HG03045 (cell line): ENCODE measurements at regions not wholly inside any gene's neighbourhood (a gene's known extent, or its start where the extent isn't known, plus 50 kb on each side); places are given as distances from the start of the nearest gene placed in this dataset.
A peak's percentile ranks its signal among the peaks of the same experiment; 100 is the strongest.

Experiments
- ATAC-seq: cut with Tn5 transposase; IDR thresholded peaks from one replicate; pipeline ENCODE4 v1.9.1; 2021; ENCODE audit warnings: mild to moderate bottlenecking, moderate library complexity; ENCODE audit not compliant: unreplicated experiment

GRCh38 chrX:40171513-40172400, 74.0 kb upstream of the BCOR start:
- no peak for ATAC-seq

DNA sequence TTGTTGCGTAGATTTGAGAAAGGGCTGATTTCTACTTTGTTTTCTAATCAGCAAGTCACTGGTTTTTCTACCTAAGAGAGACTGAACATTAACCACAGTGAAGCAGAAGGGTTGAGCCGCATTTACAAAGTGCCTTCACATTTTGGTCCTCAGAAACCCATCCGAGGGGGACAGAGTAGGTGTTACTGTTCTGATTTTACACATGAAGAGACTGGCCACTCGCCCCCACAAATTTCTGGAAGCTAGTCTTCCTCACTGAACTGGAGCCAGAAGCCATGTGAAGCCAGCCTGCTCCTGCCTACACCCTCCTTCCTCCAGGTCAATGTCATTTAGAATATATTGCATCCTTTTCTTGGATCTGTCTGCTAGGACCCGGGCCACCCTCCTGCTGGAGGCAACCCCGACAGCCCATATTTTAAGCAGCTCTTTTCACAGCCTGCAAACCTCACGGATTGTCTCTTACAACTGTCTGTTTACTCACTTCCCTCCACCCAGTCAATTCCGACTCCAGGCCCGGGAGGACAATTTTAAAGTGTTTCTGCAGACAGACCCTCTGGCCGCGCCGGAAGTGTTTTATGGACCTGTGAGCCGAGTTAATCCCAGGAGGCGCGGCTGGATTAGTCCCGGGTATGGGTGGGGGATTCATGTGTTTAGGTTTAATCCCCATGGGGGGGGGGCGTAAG, 73.2 kb upstream of the BCOR start:
- no peak for ATAC-seq

DNA sequence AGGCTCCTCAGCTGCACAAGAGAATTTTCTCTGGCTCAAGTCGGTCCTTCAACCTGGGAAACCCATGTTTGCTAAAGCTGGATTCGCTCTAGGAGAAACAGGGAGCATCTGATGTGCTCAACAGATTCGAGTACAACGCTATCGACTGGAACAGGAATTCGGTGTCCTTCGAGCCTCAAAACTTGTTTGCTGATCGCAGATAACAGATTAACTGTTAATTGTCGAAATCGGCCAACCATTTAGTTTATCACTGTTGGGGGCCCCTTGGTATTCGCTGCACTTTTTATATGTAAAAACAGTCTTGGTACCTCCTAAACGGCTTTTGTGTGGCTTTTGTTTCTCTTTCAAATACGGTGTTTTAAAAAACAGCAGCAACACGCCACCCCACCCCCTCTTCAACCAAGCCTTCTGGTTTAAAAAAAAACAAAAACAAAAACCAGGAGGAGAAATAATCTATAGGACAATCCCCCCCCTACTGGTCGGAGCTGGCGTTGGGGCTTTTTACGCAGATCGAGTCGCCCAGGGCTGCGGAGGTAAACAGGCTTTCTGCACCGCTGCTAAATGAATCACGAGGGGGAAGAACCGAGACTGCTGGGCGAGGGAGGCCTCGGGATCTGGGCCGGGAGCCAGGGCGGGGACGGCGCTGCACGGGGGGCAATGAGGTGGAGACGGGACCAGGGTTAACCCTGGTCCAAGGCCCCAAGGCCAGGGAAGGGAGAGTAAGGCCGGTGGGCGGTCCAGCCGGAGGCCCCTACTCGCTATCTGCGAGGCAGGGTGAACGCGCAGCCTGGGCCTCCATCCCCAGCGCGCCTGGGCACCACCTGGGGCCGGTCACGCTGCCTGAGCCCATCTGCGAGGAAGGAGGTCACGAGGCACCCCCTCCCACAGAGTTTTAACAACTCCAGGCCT, 71.7 kb upstream of the BCOR start:
- ATAC-seq = peak; percentile 46

DNA sequence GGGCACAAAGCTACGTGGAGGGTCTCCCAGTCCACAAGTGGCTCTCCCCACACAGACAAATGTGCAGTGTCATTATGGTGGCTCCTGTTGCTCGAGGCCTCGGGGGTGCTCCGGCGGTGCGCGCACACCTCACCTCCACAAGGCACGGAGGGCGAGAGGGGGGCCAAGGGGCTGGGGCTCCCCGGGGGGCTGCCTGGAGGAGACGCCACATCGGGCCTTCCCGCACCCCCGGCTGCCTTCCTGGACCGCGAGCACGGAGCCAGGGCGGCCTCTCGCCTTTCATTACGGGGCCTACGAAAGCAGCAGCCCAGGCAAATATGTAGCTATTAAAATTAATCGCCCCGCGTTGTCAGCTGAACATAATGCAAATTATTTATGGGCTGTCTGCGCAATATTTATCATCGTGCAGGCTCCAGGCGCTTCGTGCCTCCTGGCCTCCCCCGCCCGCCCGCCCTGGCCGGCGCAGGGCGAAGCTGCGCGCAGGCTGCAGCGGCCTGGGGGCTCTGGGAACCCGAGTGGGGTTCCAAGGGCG, 70.8 kb upstream of the BCOR start:
- ATAC-seq = no peak

- ATAC-seq = no peak
Observed at GRCh38 chrX:40167850-40168479, 70.2 kb upstream of the BCOR start.

DNA sequence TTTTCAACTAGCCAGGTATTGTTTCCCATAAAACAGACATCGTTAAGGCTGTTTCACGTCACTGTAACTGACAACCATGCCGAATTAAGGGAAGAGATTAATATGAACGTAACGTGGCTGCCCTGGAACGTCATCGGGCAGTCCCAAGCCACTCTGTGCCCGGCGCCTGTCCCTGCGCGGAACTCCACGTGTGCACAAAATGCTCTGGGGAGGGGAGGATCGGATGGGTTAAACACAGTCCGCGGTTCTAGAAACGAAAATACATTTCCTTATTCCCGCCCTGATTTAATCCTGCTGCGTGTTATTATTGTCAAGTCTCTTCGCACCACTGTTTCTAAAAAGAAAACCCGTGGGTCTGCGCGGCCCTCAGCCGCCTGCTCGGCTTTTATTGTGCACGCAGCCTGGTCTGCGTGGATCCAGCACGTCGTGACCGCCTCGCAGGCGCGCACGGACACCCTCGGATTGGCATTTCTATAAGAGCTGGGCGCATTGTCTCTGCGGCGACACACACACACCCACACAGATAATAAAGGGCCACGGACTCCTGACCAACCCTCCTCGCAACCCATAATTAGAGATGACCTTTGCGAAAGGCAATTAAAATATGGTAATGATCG, 69.6 kb upstream of the BCOR start:
- ATAC-seq = no peak

DNA sequence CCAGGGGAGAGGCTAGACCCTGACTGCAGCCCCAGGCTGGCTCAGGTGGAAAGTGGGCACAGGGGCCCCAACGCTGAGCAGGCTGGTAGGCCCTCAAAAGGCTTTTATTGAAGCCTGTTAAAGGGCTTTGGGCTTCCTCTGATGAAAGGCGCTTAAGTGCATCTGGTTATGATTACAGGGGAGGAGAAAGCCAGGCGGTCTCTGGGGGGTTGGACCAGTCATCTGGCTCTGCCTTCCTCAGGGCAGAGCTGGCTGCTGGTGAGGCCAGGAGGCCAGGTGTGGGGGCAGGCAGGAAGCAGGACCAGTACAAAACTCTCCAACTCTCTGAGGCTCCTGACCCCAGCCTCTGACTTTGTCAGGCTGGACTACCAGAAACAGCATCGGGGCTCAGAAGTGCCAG, 68.8 kb upstream of the BCOR start:
- no peak for ATAC-seq

GRCh38 chrX:40165861-40166260, 68.1 kb upstream of the BCOR start:
- ATAC-seq = no peak

GRCh38 chrX:40165206-40165605, 67.4 kb upstream of the BCOR start:
- ATAC-seq = no peak

GRCh38 chrX:40164751-40165150, 67.0 kb upstream of the BCOR start:
- ATAC-seq = no peak

DNA sequence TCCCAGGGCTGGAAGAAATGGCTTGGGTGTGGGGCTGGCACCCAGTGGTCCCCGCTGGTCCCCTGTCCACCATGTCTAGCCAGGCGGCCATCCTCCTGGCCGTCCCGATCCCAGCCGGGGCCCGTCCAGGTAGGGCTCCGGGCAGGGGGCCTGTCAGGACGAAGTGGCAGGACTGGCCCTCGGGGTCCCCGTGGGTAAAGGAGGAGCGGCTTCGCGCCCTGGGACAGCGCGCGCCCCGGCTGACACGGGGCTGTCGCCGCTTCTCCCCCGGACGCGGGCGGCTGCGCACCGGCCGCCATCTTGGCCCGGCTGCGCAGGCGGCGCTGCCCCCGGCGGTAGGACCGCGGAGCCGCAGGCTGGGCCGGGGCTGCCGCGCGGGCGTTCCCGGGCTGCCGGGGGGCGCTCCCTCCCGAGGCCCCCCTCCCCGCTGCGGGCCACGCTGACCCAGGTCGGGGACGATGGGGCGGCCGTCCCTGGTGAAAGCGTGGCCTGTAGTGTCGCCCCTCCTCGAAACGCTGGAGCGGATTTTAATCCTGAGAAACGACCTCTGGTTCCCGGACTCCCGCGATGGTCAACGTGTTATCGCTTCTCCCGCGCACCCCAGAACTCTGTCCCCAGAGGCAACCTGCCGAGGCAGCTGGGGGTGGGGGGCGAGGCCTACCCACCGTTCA, 60.4 kb upstream of the BCOR start:
- no peak for ATAC-seq

GRCh38 chrX:40157228-40158035, 59.7 kb upstream of the BCOR start:
- ATAC-seq = no peak

GRCh38 chrX:40156470-40157227, 58.9 kb upstream of the BCOR start:
- no peak for ATAC-seq

DNA sequence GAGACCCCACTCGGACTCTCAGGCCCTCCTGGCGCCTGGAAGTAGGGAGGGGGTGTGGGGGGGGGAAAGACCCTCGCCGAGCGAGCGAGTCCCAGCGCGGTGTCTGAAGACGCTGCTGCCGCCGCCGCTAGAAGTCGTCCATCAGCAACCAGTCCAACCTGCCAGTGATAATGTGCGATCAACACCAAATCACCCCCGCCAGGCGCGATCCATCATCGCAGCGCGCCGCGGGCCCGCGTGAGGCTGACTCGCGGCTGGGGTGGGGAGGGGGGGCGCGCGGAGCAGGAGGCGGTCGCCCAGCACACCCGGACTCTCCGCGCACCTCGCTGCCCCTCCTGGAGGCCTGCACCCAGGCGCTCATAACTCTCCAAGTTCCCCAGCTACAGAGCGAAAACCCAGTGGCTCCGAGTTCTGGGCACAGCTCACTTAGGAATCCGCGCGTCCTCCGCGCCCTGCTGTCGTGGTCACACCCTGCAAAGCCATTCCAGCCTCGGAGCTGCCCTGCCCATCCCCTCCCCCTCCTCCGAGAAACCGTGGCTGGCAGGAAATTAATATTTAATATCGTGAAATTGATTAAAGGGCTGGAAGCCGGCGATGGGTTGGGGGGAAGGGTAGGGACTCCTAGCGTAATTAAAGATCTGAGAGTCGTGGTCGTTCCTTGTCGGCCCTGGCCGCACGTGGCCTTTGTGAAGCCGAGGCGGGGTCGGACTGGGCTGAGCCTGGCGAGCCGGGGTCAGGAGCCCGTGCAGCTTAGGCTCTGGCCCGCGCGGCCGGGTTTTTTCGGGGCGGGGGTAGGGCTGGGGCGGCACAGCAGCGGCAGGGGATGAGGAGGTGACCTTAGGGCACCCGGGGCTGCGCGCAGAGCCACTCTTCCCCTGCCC, 58.1 kb upstream of the BCOR start:
- ATAC-seq = no peak

DNA sequence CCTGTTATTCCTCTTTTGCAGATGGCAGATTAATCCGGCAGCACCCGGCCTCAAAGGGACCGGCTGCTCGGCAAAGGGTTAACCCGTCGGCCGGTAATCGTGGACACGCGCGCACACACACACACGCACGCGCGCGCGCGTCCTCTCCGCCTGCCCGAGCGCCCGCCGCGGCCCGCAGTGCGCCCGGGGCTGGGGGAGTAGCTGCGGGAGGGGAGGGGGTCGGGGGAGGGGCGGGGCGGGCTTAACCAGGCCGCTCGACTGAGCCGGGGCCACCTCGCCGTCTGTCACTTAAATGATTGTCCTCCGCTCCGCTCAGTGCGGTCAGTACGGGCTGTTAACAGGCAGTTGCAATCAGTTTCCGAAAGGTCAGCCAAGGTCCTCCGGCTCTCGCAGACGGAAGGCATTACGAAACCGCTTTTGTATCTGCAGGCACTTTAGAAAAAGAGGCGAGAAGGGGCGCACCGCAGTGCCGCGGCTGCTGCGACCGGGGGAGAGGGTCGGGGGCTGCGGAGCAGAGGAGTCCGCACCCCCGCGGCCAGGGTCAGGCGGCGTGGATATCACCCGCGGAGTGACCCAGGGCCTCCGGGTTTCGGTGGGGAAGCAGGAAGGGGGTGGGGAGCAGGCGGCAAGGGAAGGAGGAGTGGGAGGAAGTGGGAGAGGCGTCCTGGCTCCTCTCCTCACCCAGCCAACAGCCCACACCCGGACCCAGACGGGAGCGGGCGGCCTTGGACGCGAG, 57.3 kb upstream of the BCOR start:
- ATAC-seq = no peak

- ATAC-seq = no peak
Observed at GRCh38 chrX:40154250-40154852, 56.6 kb upstream of the BCOR start.
